ENCODE measurements at regions not wholly inside any gene's neighbourhood (a gene's known extent, or its start where the extent isn't known, plus 50 kb on each side); places are given as distances from the start of the nearest gene placed in this dataset.
"Not testable (repeated sequence)": the region's sequence is repeated elsewhere in the genome, so short reads cannot be mapped to it uniquely, and the experiment has no call there.

DNA sequence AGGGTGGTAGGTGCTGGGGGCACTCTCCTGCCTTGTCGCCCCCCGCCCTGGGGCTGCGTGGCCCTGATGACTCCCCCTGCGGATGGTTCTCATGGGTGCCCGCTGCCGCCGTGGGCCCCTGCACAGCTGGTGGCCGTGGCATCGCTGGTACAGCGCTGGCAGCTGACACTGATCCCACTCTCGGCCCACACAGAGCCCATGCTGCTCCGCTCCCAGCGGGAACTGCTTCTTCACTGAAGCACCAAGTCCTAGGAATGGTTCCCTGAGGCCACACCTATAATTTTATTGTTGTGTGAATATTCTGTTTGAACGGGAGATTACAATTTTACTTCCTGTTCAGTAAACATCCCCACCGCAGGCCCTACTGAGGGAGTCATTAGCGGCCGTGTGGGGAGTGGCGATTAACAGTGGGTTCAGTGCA lies 138.6 kb upstream of the NKX1-1 start:
- H3K4me3 Mint-ChIP-seq, result peak overlapping the region; percentile 66
- ATAC-seq (ENCODE audit: poor library complexity) (peak; percentile 38), DNase-seq (peak in 6 of 14 experiments; percentile 16 to 65 (median 34))
- Histone ChIP-seq H3K27me3 (ENCODE audit: control insufficient read depth in 1 of 2, insufficient read depth in 2 of 2, low read length in 2 of 2) (no peaks in the 10 kb centered on the region), H3K4me3 (ENCODE audit: low read length) (no peak overlapping the region), H3K27ac (ENCODE audit: low read depth in 1 of 2, low read length in 2 of 2) (no peak overlapping the region), H3K36me3 (ENCODE audit: insufficient read depth, low read length) (no peaks in the 10 kb centered on the region), H3K4me1 (ENCODE audit: insufficient read depth, low read length) (peaks cover 54% of the 10 kb centered on the region), H3K9me3 (ENCODE audit: control insufficient read depth in 1 of 2, insufficient read depth in 1 of 2, low read length in 2 of 2) (peaks cover 0 to 10% of the 10 kb centered on the region in 2 experiments)
- peaks cover 18% of the 10 kb centered on the region for H3K4me1 Mint-ChIP-seq (ENCODE audit: low read depth)
- ChIA-PET POLR2A (no interaction called here), CTCF (no interaction called here)
- intact Hi-C loops (cut with DNase I, micrococcal nuclease), result loop anchor here in 1 of 2 experiments (2.0 kb wide), 1 partner anchor 36 kb away; no protein-coding TSS in a partner anchor
- H3K36me3 Mint-ChIP-seq (ENCODE audit: low read depth), result no peaks in the 10 kb centered on the region
- H3K27me3 Mint-ChIP-seq, result peaks cover 7% of the 10 kb centered on the region
- no peaks in the 10 kb centered on the region for H3K9me3 Mint-ChIP-seq
- peak overlapping the region; percentile 85 for H3K27ac Mint-ChIP-seq
- TF ChIP-seq, protein P1, sequence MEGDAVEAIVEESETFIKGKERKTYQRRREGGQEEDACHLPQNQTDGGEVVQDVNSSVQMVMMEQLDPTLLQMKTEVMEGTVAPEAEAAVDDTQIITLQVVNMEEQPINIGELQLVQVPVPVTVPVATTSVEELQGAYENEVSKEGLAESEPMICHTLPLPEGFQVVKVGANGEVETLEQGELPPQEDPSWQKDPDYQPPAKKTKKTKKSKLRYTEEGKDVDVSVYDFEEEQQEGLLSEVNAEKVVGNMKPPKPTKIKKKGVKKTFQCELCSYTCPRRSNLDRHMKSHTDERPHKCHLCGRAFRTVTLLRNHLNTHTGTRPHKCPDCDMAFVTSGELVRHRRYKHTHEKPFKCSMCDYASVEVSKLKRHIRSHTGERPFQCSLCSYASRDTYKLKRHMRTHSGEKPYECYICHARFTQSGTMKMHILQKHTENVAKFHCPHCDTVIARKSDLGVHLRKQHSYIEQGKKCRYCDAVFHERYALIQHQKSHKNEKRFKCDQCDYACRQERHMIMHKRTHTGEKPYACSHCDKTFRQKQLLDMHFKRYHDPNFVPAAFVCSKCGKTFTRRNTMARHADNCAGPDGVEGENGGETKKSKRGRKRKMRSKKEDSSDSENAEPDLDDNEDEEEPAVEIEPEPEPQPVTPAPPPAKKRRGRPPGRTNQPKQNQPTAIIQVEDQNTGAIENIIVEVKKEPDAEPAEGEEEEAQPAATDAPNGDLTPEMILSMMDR (IDR thresholded peaks at IDR 0.05), result no peak

DNA sequence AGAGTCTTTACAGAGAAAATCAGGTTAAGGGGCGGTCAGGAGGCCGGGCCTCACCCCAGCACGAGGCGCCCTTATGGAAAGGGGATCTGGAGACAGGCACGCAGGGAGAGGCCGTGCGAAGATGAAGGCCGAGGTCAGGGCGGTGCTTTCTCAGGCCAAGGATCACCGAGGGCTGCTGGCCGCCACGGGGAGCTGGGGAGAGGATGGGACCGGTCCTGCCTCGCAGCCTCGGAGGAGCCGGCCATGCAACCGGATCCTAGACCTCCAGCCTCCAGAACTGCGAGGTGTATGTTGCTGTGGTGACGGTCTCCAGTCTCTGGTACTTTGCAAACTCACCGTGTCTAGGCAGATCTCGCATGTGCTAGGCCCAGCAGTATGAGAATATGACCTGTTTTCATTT lies 138.2 kb upstream of the NKX1-1 start:
- H3K27me3 Mint-ChIP-seq; CTCF ChIA-PET; H3K36me3 Mint-ChIP-seq (ENCODE audit: low read depth); H3K27ac ChIP-seq (ENCODE audit: low read depth in 1 of 2, low read length in 2 of 2); H3K9me3 Mint-ChIP-seq; DNase-seq; H3K4me3 ChIP-seq (ENCODE audit: low read length); H3K36me3 ChIP-seq (ENCODE audit: insufficient read depth, low read length); H3K27me3 ChIP-seq (ENCODE audit: control insufficient read depth in 1 of 2, insufficient read depth in 2 of 2, low read length in 2 of 2): not testable (repeated sequence)
- ATAC-seq (ENCODE audit: poor library complexity), result peak; percentile 13
- Mint-ChIP-seq H3K4me3 (peak overlapping the region; percentile 66), H3K27ac (peak overlapping the region; percentile 85), H3K4me1 (ENCODE audit: low read depth) (peaks cover 18% of the 10 kb centered on the region)
- Histone ChIP-seq H3K4me1 (ENCODE audit: insufficient read depth, low read length) (peaks cover 50% of the 10 kb centered on the region), H3K9me3 (ENCODE audit: control insufficient read depth in 1 of 2, insufficient read depth in 1 of 2, low read length in 2 of 2) (peaks cover 0 to 10% of the 10 kb centered on the region in 2 experiments)
- POLR2A ChIA-PET, result interaction anchor here (0.9 kb wide), 1 partner anchor 52 kb away, joined by 4 read pairs; no protein-coding TSS in a partner anchor
- intact Hi-C loops (cut with DNase I, micrococcal nuclease), result loop anchor here in 1 of 2 experiments (2.0 kb wide), 1 partner anchor 36 kb away; no protein-coding TSS in a partner anchor

DNA sequence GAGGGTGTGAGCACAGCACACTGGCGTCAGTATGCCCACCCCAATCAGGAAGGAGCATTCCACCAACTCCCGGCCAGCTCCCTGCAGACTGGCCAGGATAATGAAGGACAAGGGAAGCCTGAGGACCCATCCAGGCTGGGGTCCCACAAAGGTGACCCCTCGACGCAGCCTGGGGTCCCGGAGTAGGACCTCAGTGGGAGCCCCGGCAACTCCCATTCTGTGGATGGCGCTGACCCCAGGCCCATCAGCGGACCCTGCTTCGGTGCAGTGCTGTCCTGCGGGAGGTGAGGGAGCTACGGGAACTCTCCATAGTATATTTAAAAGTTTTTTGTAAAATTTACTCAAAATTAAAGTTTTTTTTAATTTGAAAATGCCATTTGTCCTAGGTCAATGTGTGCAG lies 137.7 kb upstream of the NKX1-1 start:
- H3K9me3 ChIP-seq (ENCODE audit: control insufficient read depth in 1 of 2, insufficient read depth in 1 of 2, low read length in 2 of 2), result peaks cover 0 to 10% of the 10 kb centered on the region in 2 experiments
- DNase-seq, result no peak
- peaks cover 46% of the 10 kb centered on the region for H3K4me1 ChIP-seq (ENCODE audit: insufficient read depth, low read length)
- CTCF ChIA-PET, result no interaction called here
- TF ChIP-seq, protein P1 (IDR thresholded peaks at IDR 0.05), result no peak
- peak overlapping the region; percentile 85 for H3K27ac Mint-ChIP-seq
- H3K9me3 Mint-ChIP-seq, result no peaks in the 10 kb centered on the region
- POLR2A ChIA-PET, result interaction anchor here (0.9 kb wide), 1 partner anchor 53 kb away, joined by 4 read pairs; no protein-coding TSS in a partner anchor
- intact Hi-C loops (cut with DNase I, micrococcal nuclease), result loop anchor here in 1 of 2 experiments (2.0 kb wide), 1 partner anchor 37 kb away; no protein-coding TSS in a partner anchor
- no peaks in the 10 kb centered on the region for H3K36me3 Mint-ChIP-seq (ENCODE audit: low read depth)
- ATAC-seq (ENCODE audit: poor library complexity), result no peak
- peaks cover 18% of the 10 kb centered on the region for H3K4me1 Mint-ChIP-seq (ENCODE audit: low read depth)
- no peaks in the 10 kb centered on the region for H3K27me3 ChIP-seq (ENCODE audit: control insufficient read depth in 1 of 2, insufficient read depth in 2 of 2, low read length in 2 of 2)
- no peaks in the 10 kb centered on the region for H3K36me3 ChIP-seq (ENCODE audit: insufficient read depth, low read length)
- H3K27me3 Mint-ChIP-seq, result peaks cover 7% of the 10 kb centered on the region
- H3K4me3 ChIP-seq (ENCODE audit: low read length), result no peak overlapping the region
- H3K4me3 Mint-ChIP-seq, result no peak overlapping the region
- H3K27ac ChIP-seq (ENCODE audit: low read depth in 1 of 2, low read length in 2 of 2), result no peak overlapping the region

DNA sequence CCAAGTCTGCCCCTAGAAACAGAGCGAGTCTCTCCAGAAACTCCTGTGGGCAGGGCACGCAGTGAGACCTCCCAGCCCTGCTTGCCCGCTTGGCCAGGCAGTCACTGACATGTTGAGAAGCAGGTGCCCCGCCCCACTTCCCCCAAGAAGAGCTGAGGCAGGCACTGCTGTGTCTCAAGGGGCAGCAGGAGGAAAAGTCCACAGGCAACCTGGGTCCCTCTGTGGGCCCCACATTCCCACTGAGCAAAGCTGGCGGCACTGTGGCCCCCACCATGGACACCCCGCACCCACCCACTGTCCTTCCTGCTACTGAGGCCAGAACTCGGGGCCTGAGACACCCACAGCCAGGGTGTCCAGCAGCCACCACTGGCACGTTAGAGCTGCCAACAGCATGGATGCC lies 137.3 kb upstream of the NKX1-1 start:
- peaks cover 0 to 10% of the 10 kb centered on the region in 2 experiments for H3K9me3 ChIP-seq (ENCODE audit: control insufficient read depth in 1 of 2, insufficient read depth in 1 of 2, low read length in 2 of 2)
- Mint-ChIP-seq H3K27me3 (peaks cover 7% of the 10 kb centered on the region), H3K27ac (no peak overlapping the region), H3K36me3 (ENCODE audit: low read depth) (no peaks in the 10 kb centered on the region), H3K9me3 (no peaks in the 10 kb centered on the region), H3K4me1 (ENCODE audit: low read depth) (peaks cover 18% of the 10 kb centered on the region), H3K4me3 (no peak overlapping the region)
- DNase-seq, result no peak
- no peaks in the 10 kb centered on the region for H3K27me3 ChIP-seq (ENCODE audit: control insufficient read depth in 1 of 2, insufficient read depth in 2 of 2, low read length in 2 of 2)
- TF ChIP-seq, protein P1 (IDR thresholded peaks at IDR 0.05), result no peak
- no peak overlapping the region for H3K4me3 ChIP-seq (ENCODE audit: low read length)
- H3K4me1 ChIP-seq (ENCODE audit: insufficient read depth, low read length), result peaks cover 41% of the 10 kb centered on the region
- ChIA-PET CTCF (no interaction called here), POLR2A (interaction anchor here (0.9 kb wide), 1 partner anchor 53 kb away, joined by 4 read pairs; no protein-coding TSS in a partner anchor)
- intact Hi-C loops (cut with DNase I, micrococcal nuclease), result no loop called here
- ATAC-seq (ENCODE audit: poor library complexity), result no peak
- no peaks in the 10 kb centered on the region for H3K36me3 ChIP-seq (ENCODE audit: insufficient read depth, low read length)
- no peak overlapping the region for H3K27ac ChIP-seq (ENCODE audit: low read depth in 1 of 2, low read length in 2 of 2)

Data from CD4-positive, alpha-beta T cell (primary cell).